22Rv1 (cell line): ENCODE measurements at regions not wholly inside any gene's neighbourhood (a gene's known extent, or its start where the extent isn't known, plus 50 kb on each side); places are given as distances from the start of the nearest gene placed in this dataset.

Source experiments
- H3K27ac ChIP-seq: fragments of 450-650 bp; 2 replicates; pipeline ENCODE4 v1.5.1; 2017
- ZFX ChIP-seq: fragments of 450-650 bp; IDR thresholded peaks from 2 replicates; pipeline ENCODE4 v1.6.1; 2017; ENCODE audit warnings: antibody characterized with exemption, borderline replicate concordance
- TF ChIP-seq, protein P1 (sequence below): fragments of 450-650 bp; IDR thresholded peaks from 2 replicates; pipeline ENCODE4 v1.5.1; 2017; ENCODE audit warnings: mild to moderate bottlenecking

DNA sequence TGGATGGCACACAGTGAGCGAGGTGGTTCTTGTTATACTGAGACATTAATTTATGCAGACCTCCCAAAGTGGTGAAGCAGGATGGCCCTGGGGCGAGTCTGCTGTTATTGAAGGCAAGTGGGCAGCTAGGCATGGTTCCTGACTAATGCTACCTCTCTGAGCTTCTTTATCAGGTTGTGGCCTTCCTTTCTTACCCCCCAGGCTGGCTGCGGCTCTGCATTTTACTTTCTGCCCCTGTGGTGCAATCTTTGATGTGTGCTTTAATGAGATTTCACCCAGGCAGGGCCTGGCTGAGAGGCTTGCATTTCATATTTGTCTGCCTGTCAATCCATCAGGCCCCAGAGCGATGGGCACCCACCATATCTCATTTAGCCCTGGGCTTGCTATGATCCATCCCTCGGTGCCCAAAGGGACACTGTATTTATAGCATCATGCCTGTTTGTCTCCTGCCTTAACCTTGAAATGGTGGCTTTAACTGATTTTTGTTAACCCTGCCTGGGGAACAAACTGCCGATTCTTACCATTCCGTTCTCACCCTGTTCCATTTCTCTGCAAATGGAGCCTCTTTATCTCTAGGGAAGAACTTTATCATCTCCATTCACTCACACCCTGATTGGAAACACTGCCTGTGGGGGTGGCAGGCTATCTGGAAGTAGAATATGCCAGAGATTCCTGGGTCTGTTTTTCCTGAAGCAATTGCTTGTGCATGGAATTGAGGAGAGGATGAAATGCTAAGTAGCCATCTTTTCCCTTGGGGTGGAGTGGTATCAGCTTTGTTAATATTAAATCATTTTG lies 316.2 kb upstream of the THSD7B start:
- TF ChIP-seq ZFX: no peak
- TF ChIP-seq, protein P1, sequence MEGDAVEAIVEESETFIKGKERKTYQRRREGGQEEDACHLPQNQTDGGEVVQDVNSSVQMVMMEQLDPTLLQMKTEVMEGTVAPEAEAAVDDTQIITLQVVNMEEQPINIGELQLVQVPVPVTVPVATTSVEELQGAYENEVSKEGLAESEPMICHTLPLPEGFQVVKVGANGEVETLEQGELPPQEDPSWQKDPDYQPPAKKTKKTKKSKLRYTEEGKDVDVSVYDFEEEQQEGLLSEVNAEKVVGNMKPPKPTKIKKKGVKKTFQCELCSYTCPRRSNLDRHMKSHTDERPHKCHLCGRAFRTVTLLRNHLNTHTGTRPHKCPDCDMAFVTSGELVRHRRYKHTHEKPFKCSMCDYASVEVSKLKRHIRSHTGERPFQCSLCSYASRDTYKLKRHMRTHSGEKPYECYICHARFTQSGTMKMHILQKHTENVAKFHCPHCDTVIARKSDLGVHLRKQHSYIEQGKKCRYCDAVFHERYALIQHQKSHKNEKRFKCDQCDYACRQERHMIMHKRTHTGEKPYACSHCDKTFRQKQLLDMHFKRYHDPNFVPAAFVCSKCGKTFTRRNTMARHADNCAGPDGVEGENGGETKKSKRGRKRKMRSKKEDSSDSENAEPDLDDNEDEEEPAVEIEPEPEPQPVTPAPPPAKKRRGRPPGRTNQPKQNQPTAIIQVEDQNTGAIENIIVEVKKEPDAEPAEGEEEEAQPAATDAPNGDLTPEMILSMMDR: no peak
- no peak overlapping the region for H3K27ac ChIP-seq

DNA sequence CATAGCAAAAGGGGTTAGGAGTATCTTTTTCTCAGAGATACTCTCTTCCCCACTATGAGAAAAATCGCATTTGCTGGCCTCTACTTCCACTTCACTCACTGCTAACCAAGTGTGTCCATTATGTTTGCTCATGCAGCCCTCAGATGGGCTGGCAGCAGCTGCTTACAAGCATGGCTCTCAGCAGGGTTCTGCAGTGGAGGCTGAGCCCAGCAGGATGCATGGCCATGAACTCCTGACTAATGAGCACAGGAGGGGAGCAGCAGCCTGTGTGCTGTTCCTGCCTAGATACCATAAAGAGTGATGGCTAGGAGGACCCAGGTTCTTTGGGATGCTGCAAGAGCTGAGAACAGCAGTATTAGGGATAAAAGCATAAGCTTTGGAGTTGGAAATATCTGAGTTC lies 316.9 kb upstream of the THSD7B start:
- TF ChIP-seq, protein P1: no peak
- no peak for TF ChIP-seq ZFX
- H3K27ac ChIP-seq: no peak overlapping the region

DNA sequence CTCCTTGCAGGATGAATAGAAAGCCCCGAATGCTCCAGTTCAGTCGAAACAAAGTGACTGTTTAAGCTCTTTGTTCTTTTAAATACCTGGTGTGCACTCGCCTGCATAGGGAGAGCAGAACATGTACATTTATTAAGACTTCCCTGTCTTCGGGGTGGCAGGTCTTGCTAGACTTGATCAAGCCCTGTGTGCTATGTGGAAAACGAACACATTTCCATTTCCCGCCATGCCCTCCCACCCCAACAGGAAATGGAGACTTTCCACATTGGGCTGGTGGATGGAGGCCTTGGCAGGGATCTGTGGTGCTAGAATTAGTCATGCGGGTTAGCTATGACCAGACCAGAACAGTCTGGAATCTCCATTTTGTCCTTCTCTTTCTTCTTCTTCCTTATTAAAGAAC lies 321.0 kb upstream of the THSD7B start:
- TF ChIP-seq, protein P1: no peak
- no peak for TF ChIP-seq ZFX
- no peak overlapping the region for H3K27ac ChIP-seq

DNA sequence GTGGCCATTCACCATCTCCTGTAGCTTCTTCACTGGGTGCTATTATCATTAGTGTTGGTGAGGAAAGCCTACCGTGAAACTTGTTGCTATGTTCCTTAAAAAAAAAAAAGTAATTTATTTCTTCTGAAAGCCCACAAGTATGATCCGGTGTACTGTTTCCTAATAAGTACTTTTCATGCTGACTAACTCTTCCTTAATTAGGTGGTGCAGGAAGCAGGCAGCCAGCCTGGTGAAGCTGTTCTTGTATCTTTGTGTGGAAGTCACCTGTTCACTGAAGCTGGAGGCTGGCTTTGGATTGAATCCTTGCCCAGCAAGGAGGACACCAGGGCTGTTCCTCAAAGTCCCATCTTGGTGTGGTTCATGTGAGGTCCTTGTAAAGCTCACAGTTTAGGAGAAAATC lies 321.7 kb upstream of the THSD7B start:
- H3K27ac ChIP-seq: no peak overlapping the region
- no peak for TF ChIP-seq ZFX
- TF ChIP-seq, protein P1: no peak

DNA sequence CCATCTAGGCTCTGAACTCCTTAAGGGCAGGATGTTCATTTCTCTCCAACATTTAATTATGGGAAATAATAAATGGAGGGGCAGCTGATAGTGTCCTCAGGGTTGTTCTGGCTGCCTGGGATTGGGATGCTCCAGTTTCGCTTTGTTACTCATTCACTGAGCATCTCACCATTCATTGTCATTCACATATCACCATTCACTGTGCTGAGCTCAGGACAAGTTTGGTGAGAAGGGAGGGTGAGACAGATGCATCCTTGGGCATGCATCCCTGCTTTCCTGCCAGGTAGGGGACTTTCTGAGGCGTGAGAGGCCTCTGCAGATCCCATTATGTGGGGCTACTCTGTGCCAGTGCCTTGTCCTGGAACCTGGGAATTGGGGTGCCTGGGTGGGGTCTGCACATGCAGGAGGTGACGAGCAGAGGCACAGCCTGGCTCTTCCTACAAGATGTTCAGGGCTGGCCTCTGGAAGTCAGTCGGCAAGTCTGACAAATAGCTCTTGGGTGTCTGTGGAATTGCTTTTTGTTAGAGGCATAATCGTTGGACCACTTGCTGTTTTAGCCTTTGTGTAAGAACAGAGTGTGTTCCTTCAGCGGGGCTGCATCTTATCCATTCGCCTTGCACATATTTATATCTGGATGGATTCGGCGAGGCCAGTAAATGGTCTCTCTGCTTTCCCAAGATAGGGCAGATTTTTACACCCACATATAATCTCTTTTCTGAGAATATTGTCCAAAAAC lies 323.2 kb upstream of the THSD7B start:
- no peak for TF ChIP-seq ZFX
- TF ChIP-seq, protein P1: no peak
- no peak overlapping the region for H3K27ac ChIP-seq

DNA sequence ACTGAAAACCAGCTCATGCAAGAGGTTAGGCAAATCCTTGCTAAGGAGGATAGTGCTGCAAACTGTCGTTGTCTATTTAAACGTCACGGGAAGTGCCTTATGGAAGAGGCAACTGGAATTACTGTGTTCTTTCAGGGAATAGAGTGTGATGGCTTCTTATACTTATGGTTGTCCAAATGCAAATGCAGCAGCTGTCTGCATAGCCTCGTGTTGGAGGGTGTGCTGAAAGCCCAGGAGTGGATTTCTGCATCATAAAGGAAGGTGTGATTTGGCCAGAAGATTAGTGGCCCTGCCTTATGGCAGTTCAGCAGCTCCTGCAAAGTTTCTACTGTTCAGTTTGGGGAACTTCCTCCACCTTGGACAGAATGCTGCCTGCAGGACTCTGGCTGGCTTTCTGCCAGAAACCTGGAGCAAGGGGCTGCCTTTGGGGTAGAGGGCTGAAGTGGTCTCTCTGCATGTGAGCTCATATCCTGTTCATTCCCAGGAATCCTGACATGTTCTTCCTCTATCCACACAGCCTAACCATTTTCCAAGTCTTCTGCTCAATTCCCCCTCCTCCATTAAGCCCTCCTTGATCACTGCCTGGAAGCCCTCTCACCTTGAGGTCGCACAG lies 321.2 kb upstream of the CXCR4 start:
- no peak for TF ChIP-seq ZFX
- TF ChIP-seq, protein P1: no peak
- H3K27ac ChIP-seq: no peak overlapping the region

DNA sequence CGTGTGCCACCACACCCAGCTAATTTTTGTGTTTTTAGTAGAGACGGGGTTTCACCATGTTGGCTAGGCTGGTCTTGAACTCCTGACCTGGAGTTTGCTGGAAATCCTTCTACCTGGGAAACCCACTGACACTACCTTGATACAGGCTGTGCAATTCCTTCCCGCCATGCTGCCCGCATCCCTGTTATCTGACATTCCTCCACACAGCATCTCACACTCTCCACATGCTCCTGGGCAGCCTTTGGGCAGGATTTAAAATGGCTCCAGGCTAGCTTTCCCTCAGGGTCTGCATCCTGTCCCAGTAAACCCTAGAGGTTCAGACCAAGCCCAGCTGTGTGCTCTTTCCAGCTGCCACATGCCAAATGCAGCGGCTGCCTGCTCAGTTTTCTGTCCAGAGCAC lies 319.5 kb upstream of the CXCR4 start:
- H3K27ac ChIP-seq: no peak overlapping the region
- TF ChIP-seq, protein P1: no peak
- TF ChIP-seq ZFX: no peak
